OCI-LY3 (cell line): ENCODE measurements at regions not wholly inside any gene's neighbourhood (a gene's known extent, or its start where the extent isn't known, plus 50 kb on each side); places are given as distances from the start of the nearest gene placed in this dataset.

ENCODE experiments used
- H2AFZ ChIP-seq: fragments of 200-600, 300-600 bp; shearing (Covaris generic); 2 replicates; pipeline ENCODE4 v1.6.0; 2014; ENCODE audit warnings: antibody characterized with exemption, low read depth, low read length
- H3K27ac ChIP-seq: fragments of 200-600, 300-600 bp; sonication (generic); 2 replicates; pipeline ENCODE4 v1.5.1; 2014; ENCODE audit warnings: mild to moderate bottlenecking, low read length, moderate library complexity, mixed read lengths
- H3K27me3 ChIP-seq: fragments of 200-600, 300-600 bp; sonication (generic); 2 replicates; pipeline ENCODE4 v1.6.1; 2014; ENCODE audit warnings: low read depth, low read length, mixed read lengths
- H3K36me3 ChIP-seq: fragments of 200-600, 300-600 bp; sonication (generic); replicated peaks from 2 replicates; pipeline ENCODE3; 2014; ENCODE audit warnings: low read depth, low read length, mixed read lengths
- H3K4me1 ChIP-seq: fragments of 300-600, 200-600 bp; sonication (generic); 2 replicates; pipeline ENCODE4 v1.6.1; 2014; ENCODE audit warnings: low read length, mixed read lengths
- H3K4me2 ChIP-seq: fragments of 200-600, 300-600 bp; sonication (generic); 2 replicates; pipeline ENCODE4 v1.6.1; 2014; ENCODE audit warnings: low read length, mixed read lengths
- H3K4me3 ChIP-seq: fragments of 300-600, 200-600 bp; sonication (generic); 2 replicates; pipeline ENCODE4 v1.5.1; 2014; ENCODE audit warnings: antibody characterized with exemption, mild to moderate bottlenecking, low read length, moderate library complexity
- H3K79me2 ChIP-seq: fragments of 300-600, 200-600 bp; shearing (Covaris generic); 2 replicates; pipeline ENCODE4 v1.6.1; 2014; ENCODE audit warnings: mild to moderate bottlenecking, low read length, mixed read lengths
- H3K9ac ChIP-seq: fragments of 300-600, 200-600 bp; shearing (Covaris generic); 2 replicates; pipeline ENCODE4 v1.6.0; 2014; ENCODE audit warnings: mild to moderate bottlenecking, low read length, moderate library complexity
- H3K9me3 ChIP-seq: fragments of 200-600, 300-600 bp; shearing (Covaris generic); 2 replicates; pipeline ENCODE4 v1.6.1; 2014; ENCODE audit warnings: low read length, mixed read lengths; ENCODE audit not compliant: insufficient read depth
- H4K20me1 ChIP-seq: fragments of 200-600, 300-600 bp; sonication (generic); 2 replicates; pipeline ENCODE4 v1.6.1; 2016; ENCODE audit warnings: low read length, mixed read lengths; ENCODE audit not compliant: insufficient read depth
- EZH2phosphoT487 ChIP-seq: fragments of 200-600 bp; shearing (Covaris generic); IDR thresholded peaks from 2 replicates; pipeline ENCODE4 v1.6.1; 2018; ENCODE audit warnings: antibody characterized with exemption, mixed run types, low read depth
- TF ChIP-seq, protein P1 (sequence below): fragments of 200-600, 300-600 bp; sonication (generic); IDR thresholded peaks from 2 replicates; pipeline ENCODE4 v1.5.1; 2014; ENCODE audit warnings: antibody characterized with exemption, low read length, low read depth

DNA sequence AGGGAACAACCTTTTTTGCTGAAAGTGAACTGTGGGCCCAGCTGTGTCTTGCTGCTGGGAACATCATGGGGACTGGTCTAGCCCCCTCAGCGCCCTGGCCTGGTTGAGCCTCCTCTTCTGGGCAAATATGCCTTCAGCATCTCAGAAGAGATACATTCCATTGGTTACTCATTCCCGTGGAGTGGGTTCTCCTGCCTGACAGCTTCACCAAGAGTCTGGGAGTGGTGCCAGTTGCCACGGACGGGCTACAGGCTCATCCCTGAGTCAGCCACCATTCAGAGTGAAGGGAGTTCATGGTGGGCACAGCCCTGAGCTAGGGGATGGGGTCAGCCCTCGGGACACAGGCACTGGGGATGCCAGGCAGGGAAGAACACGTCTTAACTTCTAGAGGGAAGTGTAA lies 81.9 kb downstream of the RAMP3 start:
- no peak overlapping the region for H3K4me2 ChIP-seq
- H3K9me3 ChIP-seq, result no peaks in the 10 kb centered on the region
- no peaks in the 10 kb centered on the region; the same call in 1 of the 2 replicates for H3K27me3 ChIP-seq
- peaks cover 12% of the 10 kb centered on the region for H3K4me1 ChIP-seq
- no peak overlapping the region for H2AFZ ChIP-seq
- no peak overlapping the region for H3K27ac ChIP-seq
- no peaks in the 10 kb centered on the region for H3K36me3 ChIP-seq
- TF ChIP-seq, protein P1, sequence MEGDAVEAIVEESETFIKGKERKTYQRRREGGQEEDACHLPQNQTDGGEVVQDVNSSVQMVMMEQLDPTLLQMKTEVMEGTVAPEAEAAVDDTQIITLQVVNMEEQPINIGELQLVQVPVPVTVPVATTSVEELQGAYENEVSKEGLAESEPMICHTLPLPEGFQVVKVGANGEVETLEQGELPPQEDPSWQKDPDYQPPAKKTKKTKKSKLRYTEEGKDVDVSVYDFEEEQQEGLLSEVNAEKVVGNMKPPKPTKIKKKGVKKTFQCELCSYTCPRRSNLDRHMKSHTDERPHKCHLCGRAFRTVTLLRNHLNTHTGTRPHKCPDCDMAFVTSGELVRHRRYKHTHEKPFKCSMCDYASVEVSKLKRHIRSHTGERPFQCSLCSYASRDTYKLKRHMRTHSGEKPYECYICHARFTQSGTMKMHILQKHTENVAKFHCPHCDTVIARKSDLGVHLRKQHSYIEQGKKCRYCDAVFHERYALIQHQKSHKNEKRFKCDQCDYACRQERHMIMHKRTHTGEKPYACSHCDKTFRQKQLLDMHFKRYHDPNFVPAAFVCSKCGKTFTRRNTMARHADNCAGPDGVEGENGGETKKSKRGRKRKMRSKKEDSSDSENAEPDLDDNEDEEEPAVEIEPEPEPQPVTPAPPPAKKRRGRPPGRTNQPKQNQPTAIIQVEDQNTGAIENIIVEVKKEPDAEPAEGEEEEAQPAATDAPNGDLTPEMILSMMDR, result no peak
- TF ChIP-seq EZH2phosphoT487, result no peak
- no peaks in the 10 kb centered on the region for H3K79me2 ChIP-seq
- H3K4me3 ChIP-seq, result no peak overlapping the region
- no peaks in the 10 kb centered on the region for H4K20me1 ChIP-seq
- H3K9ac ChIP-seq, result no peak overlapping the region

GRCh38 chr7:45240273-45240771 lies 82.7 kb downstream of the RAMP3 start:
- TF ChIP-seq, protein P1, result no peak
- TF ChIP-seq EZH2phosphoT487, result no peak
- Histone ChIP-seq H3K79me2 (no peaks in the 10 kb centered on the region), H3K27ac (no peak overlapping the region), H3K4me2 (no peak overlapping the region), H3K4me1 (peaks cover 12% of the 10 kb centered on the region), H3K9me3 (no peaks in the 10 kb centered on the region), H3K27me3 (no peaks in the 10 kb centered on the region; the same call in 1 of the 2 replicates), H4K20me1 (no peaks in the 10 kb centered on the region), H2AFZ (no peak overlapping the region), H3K4me3 (no peak overlapping the region), H3K36me3 (no peaks in the 10 kb centered on the region), H3K9ac (no peak overlapping the region)

DNA sequence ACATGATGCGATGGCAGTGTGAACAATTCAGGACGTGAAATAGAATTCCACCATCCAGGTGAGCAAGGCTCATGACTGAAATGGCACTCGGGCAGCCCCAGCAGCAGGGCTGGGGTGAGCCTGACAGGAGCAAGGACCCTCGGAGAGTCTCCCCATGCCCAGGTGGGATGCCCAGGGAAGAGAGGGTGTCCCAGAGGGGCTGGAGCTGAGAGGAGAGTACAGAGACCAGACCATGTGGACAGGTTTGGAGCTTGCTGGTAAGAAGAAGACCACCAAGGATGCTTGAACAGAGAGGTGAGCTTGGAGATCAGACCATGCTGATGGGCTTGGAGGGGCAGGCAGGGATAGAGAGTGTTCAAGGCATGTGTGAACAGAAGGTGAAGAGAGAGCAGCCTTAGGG lies 83.3 kb downstream of the RAMP3 start:
- H3K4me3 ChIP-seq, result no peak overlapping the region
- peaks cover 4% of the 10 kb centered on the region for H3K27me3 ChIP-seq
- no peaks in the 10 kb centered on the region for H3K9me3 ChIP-seq
- TF ChIP-seq, protein P1, result no peak
- TF ChIP-seq EZH2phosphoT487, result no peak
- no peaks in the 10 kb centered on the region for H3K36me3 ChIP-seq
- H3K4me2 ChIP-seq, result no peak overlapping the region
- no peak overlapping the region for H3K27ac ChIP-seq
- peaks cover 12% of the 10 kb centered on the region for H3K4me1 ChIP-seq
- no peaks in the 10 kb centered on the region for H3K79me2 ChIP-seq
- no peak overlapping the region for H2AFZ ChIP-seq
- no peaks in the 10 kb centered on the region for H4K20me1 ChIP-seq
- no peak overlapping the region for H3K9ac ChIP-seq

DNA sequence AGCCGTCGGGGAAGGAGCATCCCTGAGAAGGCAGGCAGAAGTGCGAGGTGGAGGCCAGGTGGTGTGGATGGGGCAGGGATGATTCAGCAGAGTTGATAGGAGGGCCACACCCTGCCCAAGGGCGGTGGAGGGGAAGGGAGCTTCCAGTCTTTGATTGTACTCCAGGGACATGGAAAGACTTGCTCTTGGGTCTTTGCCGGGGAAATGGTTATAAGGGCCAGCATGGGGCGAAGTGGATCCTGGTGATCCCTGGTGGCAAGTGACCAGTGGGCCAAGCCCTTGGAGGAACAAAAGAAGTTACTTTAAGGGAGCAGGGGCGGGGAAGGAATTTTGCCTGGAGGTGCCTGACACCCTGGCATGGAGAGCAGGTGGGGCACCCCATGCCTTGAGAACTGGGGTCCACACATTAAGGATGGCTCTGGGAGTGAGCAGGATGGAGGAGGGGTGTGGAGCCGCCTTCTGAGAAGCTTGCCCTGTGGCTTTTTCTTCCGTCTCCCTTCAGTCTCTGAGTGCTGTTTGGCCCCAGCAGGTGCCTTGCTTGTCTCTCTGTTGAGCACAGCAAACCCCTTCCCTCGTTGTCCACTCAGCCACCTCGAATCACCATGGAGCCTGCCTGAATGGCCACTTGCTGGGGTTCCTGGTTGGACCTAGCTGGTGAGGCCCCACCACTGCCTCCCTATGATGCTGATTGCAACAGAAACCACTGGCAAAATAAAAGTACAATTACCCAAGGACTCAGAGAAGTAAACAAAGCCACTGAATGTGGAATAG lies 83.9 kb downstream of the RAMP3 start:
- no peak overlapping the region for H3K4me3 ChIP-seq
- H3K36me3 ChIP-seq, result no peaks in the 10 kb centered on the region
- H3K27me3 ChIP-seq, result peaks cover 6% of the 10 kb centered on the region
- H4K20me1 ChIP-seq, result no peaks in the 10 kb centered on the region
- H3K79me2 ChIP-seq, result no peaks in the 10 kb centered on the region
- H2AFZ ChIP-seq, result peak overlapping the region; percentile 73; the same call in 1 of the 2 replicates
- H3K4me1 ChIP-seq, result peaks cover 12% of the 10 kb centered on the region
- H3K27ac ChIP-seq, result no peak overlapping the region
- H3K9me3 ChIP-seq, result no peaks in the 10 kb centered on the region
- TF ChIP-seq, protein P1, result no peak
- TF ChIP-seq EZH2phosphoT487, result no peak
- H3K9ac ChIP-seq, result no peak overlapping the region
- H3K4me2 ChIP-seq, result peak overlapping the region; percentile 33
